H1 (cell line): ENCODE measurements at regions not wholly inside any gene's neighbourhood (a gene's known extent, or its start where the extent isn't known, plus 50 kb on each side); places are given as distances from the start of the nearest gene placed in this dataset.

Source experiments
- CTCF ChIA-PET: fragments of 300-600 bp; sonication (Branson Sonifier 250); formaldehyde crosslinking; loops from one replicate; lab custom pipeline; 2021; ENCODE audit not compliant: partially characterized antibody; lab: Charles Lee
- POLR2A ChIA-PET: fragments of 300-600 bp; sonication (Branson Sonifier 250); formaldehyde crosslinking; loops from one replicate; lab custom pipeline; 2021; ENCODE audit warnings: inconsistent platforms; ENCODE audit not compliant: partially characterized antibody; lab: Charles Lee
- DNase-seq, 2 experiments: peaks; one replicate each; pipeline versions ENCODE4 v3.0.0 to v3.0.0-alpha.2; 2010 to 2022; ENCODE audit warnings: low spot score in 2 of 2, low read depth in 1 of 2, mixed read lengths in 1 of 2
- FAIRE-seq: peaks from 2 replicates; lab custom pipeline; 2011; peaks lifted over from hg19 to GRCh38; lab: Jason Lieb, UNC
- H2AFZ ChIP-seq: 2 replicates; pipeline ENCODE4 v1.8.1; 2012; ENCODE audit warnings: low read length, inconsistent platforms
- H2AK5ac ChIP-seq: 2 replicates; pipeline ENCODE4 v1.6.1; 2013; ENCODE audit warnings: low read depth, low read length
- H2BK120ac ChIP-seq: replicated peaks from 2 replicates; pipeline ENCODE3; 2013; ENCODE audit warnings: low read depth, low read length, inconsistent platforms
- H2BK12ac ChIP-seq: 2 replicates; pipeline ENCODE4 v1.6.1; 2013; ENCODE audit warnings: low read depth, low read length
- H2BK15ac ChIP-seq: 2 replicates; pipeline ENCODE4 v1.6.1; 2013; ENCODE audit warnings: low read length
- H2BK20ac ChIP-seq: 2 replicates; pipeline ENCODE4 v1.6.1; 2013; ENCODE audit warnings: low read length
- H2BK5ac ChIP-seq: 2 replicates; pipeline ENCODE4 v1.6.1; 2013; ENCODE audit warnings: low read depth, low read length
- H3K14ac ChIP-seq: 2 replicates; pipeline ENCODE4 v1.6.1; 2013; ENCODE audit warnings: inconsistent platforms; ENCODE audit not compliant: insufficient read length
- H3K18ac ChIP-seq: 2 replicates; pipeline ENCODE4 v1.6.1; 2013; ENCODE audit warnings: low read length; ENCODE audit errors: extremely low read depth
- H3K23ac ChIP-seq: 2 replicates; pipeline ENCODE4 v1.6.1; 2013; ENCODE audit warnings: inconsistent platforms; ENCODE audit not compliant: insufficient read length
- H3K23me2 ChIP-seq: 2 replicates; pipeline ENCODE4 v1.6.1; 2013; ENCODE audit warnings: low read depth, low read length
- H3K27ac ChIP-seq: 2 replicates; pipeline ENCODE4 v1.6.1; 2011; ENCODE audit warnings: low read depth, low read length, inconsistent platforms
- H3K27me3 ChIP-seq, 4 experiments: replicated peaks in 1 of 4; 1 replicate in 1 of 4; 2 replicates in 3 of 4; pipeline versions ENCODE4 v1.6.1 to v1.8.1; 2011 to 2013; ENCODE audit warnings: low read length in 3 of 4, mild to moderate bottlenecking in 3 of 4, inconsistent platforms in 2 of 4, mixed read lengths in 2 of 4, moderate library complexity in 1 of 4; ENCODE audit not compliant: control insufficient read depth in 3 of 4, insufficient read depth in 3 of 4; ENCODE audit errors: extremely low read depth in 1 of 4
- H3K36me3 ChIP-seq, 4 experiments: 2 replicates each; pipeline versions ENCODE4 v1.6.1 to v1.8.1; 2011 to 2013; ENCODE audit warnings: mild to moderate bottlenecking in 4 of 4, low read length in 3 of 4, moderate library complexity in 2 of 4, control low read depth in 1 of 4, inconsistent platforms in 1 of 4; ENCODE audit not compliant: insufficient read depth in 4 of 4, control insufficient read depth in 2 of 4
- H3K4ac ChIP-seq: replicated peaks from 2 replicates; pipeline ENCODE3; 2013; ENCODE audit warnings: low read length, low read depth, mixed read lengths, inconsistent platforms; ENCODE audit not compliant: insufficient read length
- H3K4me1 ChIP-seq, 4 experiments: replicated peaks in 1 of 4; 1 replicate in 1 of 4; 2 replicates in 3 of 4; pipeline versions ENCODE4 v1.6.1 to v1.8.1; 2011 to 2013; ENCODE audit warnings: low read length in 3 of 4, inconsistent platforms in 2 of 4, mixed read lengths in 1 of 4; ENCODE audit not compliant: insufficient read depth in 4 of 4, control insufficient read depth in 3 of 4
- H3K4me2 ChIP-seq, 2 experiments: 2 replicates each; pipeline versions ENCODE4 v1.6.1 to v1.8.1; 2011 to 2013; ENCODE audit warnings: low read depth in 2 of 2, low read length in 2 of 2, control low read depth in 1 of 2, inconsistent platforms in 1 of 2, mild to moderate bottlenecking in 1 of 2; ENCODE audit not compliant: insufficient read depth in 1 of 2
- H3K4me3 ChIP-seq, 4 experiments: fragments of 200-600, 300-600 bp in 1 of 4; sonication (generic), shearing (Covaris generic), sonication (Bioruptor Twin) in 1 of 4; 2 replicates each; pipeline versions ENCODE4 v1.5.1 to v1.8.1; 2011 to 2016; ENCODE audit warnings: low read length in 4 of 4, low read depth in 3 of 4, control low read depth in 2 of 4, inconsistent platforms in 2 of 4, mild to moderate bottlenecking in 2 of 4, mixed read lengths in 1 of 4, moderate library complexity in 1 of 4; ENCODE audit not compliant: insufficient read depth in 2 of 4; ENCODE audit errors: extremely low read depth in 1 of 4
- H3K56ac ChIP-seq: replicated peaks from 2 replicates; pipeline ENCODE3; 2013; ENCODE audit warnings: low read depth, mild to moderate bottlenecking, mixed read lengths, low read length, inconsistent platforms; ENCODE audit not compliant: insufficient read length
- H3K79me1 ChIP-seq: 2 replicates; pipeline ENCODE4 v1.6.1; 2013; ENCODE audit warnings: low read depth, low read length, control low read depth
- H3K79me2 ChIP-seq, 2 experiments: 2 replicates each; pipeline versions ENCODE4 v1.6.1 to v1.8.1; 2012 to 2013; ENCODE audit warnings: low read length in 2 of 2, mild to moderate bottlenecking in 2 of 2, inconsistent platforms in 1 of 2; ENCODE audit not compliant: insufficient read depth in 2 of 2, control insufficient read depth in 1 of 2
- H3K9ac ChIP-seq, 4 experiments: replicated peaks in 1 of 4; 1 replicate in 1 of 4; 2 replicates in 3 of 4; pipeline versions ENCODE4 v1.6.1 to v1.8.1; 2011 to 2013; ENCODE audit warnings: low read depth in 3 of 4, low read length in 3 of 4, control low read depth in 2 of 4, mild to moderate bottlenecking in 2 of 4, moderate library complexity in 2 of 4, inconsistent platforms in 1 of 4; ENCODE audit errors: extremely low read depth in 1 of 4
- H3K9me3 ChIP-seq, 2 experiments: 2 replicates each; pipeline versions ENCODE4 v1.6.1 to v1.8.1; 2012 to 2013; ENCODE audit warnings: mild to moderate bottlenecking in 2 of 2, moderate library complexity in 2 of 2, control low read depth in 1 of 2, inconsistent platforms in 1 of 2, low read depth in 1 of 2, low read length in 1 of 2, mixed read lengths in 1 of 2; ENCODE audit not compliant: insufficient read depth in 2 of 2
- H4K20me1 ChIP-seq, 2 experiments: replicated peaks in 1 of 2; 2 replicates each; pipeline versions ENCODE3 to v1.8.1; 2011 to 2013; ENCODE audit warnings: inconsistent platforms in 2 of 2, low read length in 2 of 2, mild to moderate bottlenecking in 1 of 2; ENCODE audit not compliant: insufficient read depth in 2 of 2, control insufficient read depth in 1 of 2
- H4K5ac ChIP-seq: 2 replicates; pipeline ENCODE4 v1.6.1; 2013; ENCODE audit warnings: low read length, low read depth, mixed read lengths, inconsistent platforms; ENCODE audit not compliant: insufficient read length
- H4K8ac ChIP-seq: 2 replicates; pipeline ENCODE4 v1.8.0; 2013; ENCODE audit warnings: mild to moderate bottlenecking, moderate library complexity, low read length, inconsistent platforms; ENCODE audit not compliant: insufficient read depth; ENCODE audit errors: extremely low read depth
- H4K91ac ChIP-seq: replicated peaks from 2 replicates; pipeline ENCODE3; 2013; ENCODE audit warnings: low read length, mixed read lengths, inconsistent platforms; ENCODE audit not compliant: insufficient read length
- BACH1 ChIP-seq: IDR thresholded peaks from 2 replicates; pipeline ENCODE4 v1.6.1; 2012; ENCODE audit warnings: low read length, improper control_type of control experiment
- CTBP2 ChIP-seq: IDR thresholded peaks from 2 replicates; pipeline ENCODE4 v1.7.0; 2011; ENCODE audit warnings: borderline replicate concordance, mild to moderate bottlenecking, moderate library complexity, mixed read lengths, low read length; ENCODE audit not compliant: insufficient read depth, insufficient read length
- POLR2A ChIP-seq, 2 experiments: IDR thresholded peaks; 1 replicate in 1 of 2; 2 replicates in 1 of 2; pipeline ENCODE4 v1.6.1; 2011; ENCODE audit warnings: low read depth in 2 of 2, low read length in 2 of 2, mild to moderate bottlenecking in 2 of 2; ENCODE audit errors: control extremely low read depth in 1 of 2
- RNF2 ChIP-seq: fragments of 200-900, 300-1000 bp; sonication (generic); IDR thresholded peaks from 2 replicates; pipeline ENCODE4 v1.7.1; 2016; ENCODE audit warnings: borderline replicate concordance, low read depth, mild to moderate bottlenecking, antibody characterized with exemption, low read length; ENCODE audit not compliant: poor library complexity, severe bottlenecking; ENCODE audit errors: missing control alignments
- TAF1 ChIP-seq: IDR thresholded peaks from 2 replicates; pipeline ENCODE4 v1.6.1; 2011; ENCODE audit warnings: mild to moderate bottlenecking, low read depth, low read length
- WGBS, 2 experiments: shearing (Covaris generic) in 1 of 2; methylation state at CpG; one replicate each; pipeline versions ENCODE4 v1.1.6 to v1.1.7; 2013 to 2015; ENCODE audit warnings: low lambda C conversion rate in 2 of 2, mixed read lengths in 2 of 2, inconsistent platforms in 1 of 2, low coverage in 1 of 2, missing lambda C conversion rate in 1 of 2; ENCODE audit not compliant: insufficient replicate concordance in 2 of 2, insufficient coverage in 1 of 2, insufficient read length in 1 of 2; ENCODE audit errors: extremely low coverage in 1 of 2, missing lambda C conversion rate in 1 of 2; 5-methylcytosine and 5-hydroxymethylcytosine counted together

GRCh38 chr9:1320051-1320557 lies 269.9 kb downstream of the DMRT2 start:
- H4K91ac ChIP-seq, result no peak overlapping the region
- no peak overlapping the region for H3K9ac ChIP-seq
- no peak overlapping the region for H2BK120ac ChIP-seq
- H2BK12ac ChIP-seq, result no peak overlapping the region
- no peak for FAIRE-seq
- no peak overlapping the region for H2BK5ac ChIP-seq
- CTCF ChIA-PET, result no interaction called here
- no peak overlapping the region for H3K4ac ChIP-seq
- POLR2A ChIA-PET, result no interaction called here
- no peaks in the 10 kb centered on the region for H3K4me1 ChIP-seq
- no peak overlapping the region for H3K56ac ChIP-seq
- TF ChIP-seq POLR2A (IDR thresholded peaks at IDR 0.05; ENCODE audit: control extremely low read depth in 1 of 2, low read depth in 2 of 2, low read length in 2 of 2) (no peak), TAF1 (no peak), CTBP2 (no peak), RNF2 (no peak), BACH1 (no peak)
- no peaks in the 10 kb centered on the region for H3K23me2 ChIP-seq
- no peak overlapping the region for H2AFZ ChIP-seq
- no peak overlapping the region for H2AK5ac ChIP-seq
- no peak overlapping the region for H4K5ac ChIP-seq
- H3K4me3 ChIP-seq, result no peak overlapping the region
- H2BK20ac ChIP-seq, result no peak overlapping the region
- H3K9me3 ChIP-seq, result peaks cover 74 to 77% of the 10 kb centered on the region in 2 experiments
- WGBS, 2 experiments, result 67% methylated on average over 5 of the region's 5 CpGs; no CpG with 5 or more reads in 1 of the 2 experiments
- no peak overlapping the region for H2BK15ac ChIP-seq
- H4K20me1 ChIP-seq, result no peaks in the 10 kb centered on the region
- no peak overlapping the region for H3K14ac ChIP-seq
- H3K79me2 ChIP-seq, result no peaks in the 10 kb centered on the region
- no peak overlapping the region for H3K23ac ChIP-seq
- H4K8ac ChIP-seq, result no peak overlapping the region
- H3K18ac ChIP-seq, result no peak overlapping the region
- no peaks in the 10 kb centered on the region for H3K79me1 ChIP-seq
- no peaks in the 10 kb centered on the region for H3K27me3 ChIP-seq
- no peak for DNase-seq
- no peaks in the 10 kb centered on the region for H3K36me3 ChIP-seq
- no peak overlapping the region for H3K27ac ChIP-seq
- H3K4me2 ChIP-seq, result no peak overlapping the region
